ENCODE measurements at regions not wholly inside any gene's neighbourhood (a gene's known extent, or its start where the extent isn't known, plus 50 kb on each side); places are given as distances from the start of the nearest gene placed in this dataset.
"Not testable (repeated sequence)": the region's sequence is repeated elsewhere in the genome, so short reads cannot be mapped to it uniquely, and the experiment has no call there.

GRCh38 chr3:87435926-87436620 lies 159.7 kb upstream of the POU1F1 start:
- TF ChIP-seq POLR2A (IDR thresholded peaks at IDR 0.05), result no peak
- no peak for TF ChIP-seq CTCF (IDR thresholded peaks at IDR 0.05)
- intact Hi-C loops (cut with DNase I), result no loop called here
- no peak overlapping the region for H3K4me3 ChIP-seq
- H3K27ac ChIP-seq, result no peak overlapping the region
- no peaks in the 10 kb centered on the region for H3K4me1 ChIP-seq
- DNase-seq, result no peak
- H3K9me3 ChIP-seq, result no peaks in the 10 kb centered on the region
- WGBS, 2 donors, result 30 to 40% methylated on average over 5 of the region's 5 CpGs
- no peak for ATAC-seq
- H3K27me3 ChIP-seq, result no peaks in the 10 kb centered on the region
- no peaks in the 10 kb centered on the region for H3K36me3 ChIP-seq (replicated peaks in 1 of 2; ENCODE audit: insufficient read depth in 1 of 2, low read depth in 2 of 2)

- H3K4me1 ChIP-seq; ATAC-seq; DNase-seq; H3K36me3 ChIP-seq (replicated peaks in 1 of 2; ENCODE audit: insufficient read depth in 1 of 2, low read depth in 2 of 2); H3K27me3 ChIP-seq; intact Hi-C loops (cut with DNase I); H3K9me3 ChIP-seq; H3K4me3 ChIP-seq; H3K27ac ChIP-seq: not testable (repeated sequence)
- WGBS, 2 donors, result 39 to 47% methylated on average over 3 of the region's 3 CpGs
These were observed 157.1 kb upstream of the POU1F1 start for GRCh38 chr3:87433445-87433844.

GRCh38 chr3:87426918-87427317 lies 150.5 kb upstream of the POU1F1 start:
- Histone ChIP-seq H3K4me3 (no peak overlapping the region), H3K36me3 (replicated peaks in 1 of 2; ENCODE audit: insufficient read depth in 1 of 2, low read depth in 2 of 2) (no peaks in the 10 kb centered on the region), H3K27me3 (no peaks in the 10 kb centered on the region), H3K4me1 (no peaks in the 10 kb centered on the region), H3K9me3 (no peaks in the 10 kb centered on the region), H3K27ac (no peak overlapping the region)
- TF ChIP-seq POLR2A (IDR thresholded peaks at IDR 0.05), result no peak
- no peak for TF ChIP-seq CTCF (IDR thresholded peaks at IDR 0.05)
- DNase-seq (no peak), ATAC-seq (no peak)
- intact Hi-C loops (cut with DNase I), result no loop called here
- WGBS, 2 donors, result 43 to 46% methylated on average over 2 of the region's 2 CpGs

- intact Hi-C loops (cut with DNase I), result no loop called here
- Histone ChIP-seq H3K4me1 (no peaks in the 10 kb centered on the region), H3K9me3 (no peaks in the 10 kb centered on the region), H3K27me3 (no peaks in the 10 kb centered on the region), H3K36me3 (replicated peaks in 1 of 2; ENCODE audit: insufficient read depth in 1 of 2, low read depth in 2 of 2) (no peaks in the 10 kb centered on the region), H3K27ac (no peak overlapping the region), H3K4me3 (no peak overlapping the region)
- no peak for DNase-seq
- TF ChIP-seq POLR2A (IDR thresholded peaks at IDR 0.05) (no peak), CTCF (IDR thresholded peaks at IDR 0.05) (no peak)
- no peak for ATAC-seq
- 65 to 74% methylated on average over 3 of the region's 3 CpGs for WGBS, 2 donors
These were observed 148.7 kb upstream of the POU1F1 start for GRCh38 chr3:87425056-87425455.

GRCh38 chr3:87423336-87423735 lies 147.0 kb upstream of the POU1F1 start:
- TF ChIP-seq CTCF (IDR thresholded peaks at IDR 0.05) (no peak), POLR2A (IDR thresholded peaks at IDR 0.05) (no peak)
- H3K4me3 ChIP-seq, result no peak overlapping the region
- 72 to 77% methylated on average over 2 of the region's 2 CpGs for WGBS, 2 donors
- no peaks in the 10 kb centered on the region for H3K9me3 ChIP-seq
- DNase-seq (no peak), ATAC-seq (no peak)
- H3K27ac ChIP-seq, result no peak overlapping the region
- no peaks in the 10 kb centered on the region for H3K27me3 ChIP-seq
- intact Hi-C loops (cut with DNase I), result no loop called here
- H3K4me1 ChIP-seq, result no peaks in the 10 kb centered on the region
- H3K36me3 ChIP-seq (replicated peaks in 1 of 2; ENCODE audit: insufficient read depth in 1 of 2, low read depth in 2 of 2), result no peaks in the 10 kb centered on the region

Data from body of pancreas (tissue), 4 donors.